GM18867 (cell line): ENCODE measurements at regions not wholly inside any gene's neighbourhood (a gene's known extent, or its start where the extent isn't known, plus 50 kb on each side); places are given as distances from the start of the nearest gene placed in this dataset.
A peak's percentile ranks its signal among the peaks of the same experiment; 100 is the strongest.
"Not testable (repeated sequence)": the region's sequence is repeated elsewhere in the genome, so short reads cannot be mapped to it uniquely, and the experiment has no call there.

Source experiments
- ATAC-seq: cut with Tn5 transposase; IDR thresholded peaks from one replicate; pipeline ENCODE4 v1.9.1; 2021; ENCODE audit warnings: mild to moderate bottlenecking, moderate library complexity; ENCODE audit not compliant: unreplicated experiment

- ATAC-seq: no peak
Observed at GRCh38 chr1:191453487-191453886, 704.8 kb upstream of the RGS18 start.

- no peak for ATAC-seq
Observed at GRCh38 chr1:191457889-191458288, 700.4 kb upstream of the RGS18 start.

- ATAC-seq: no peak
Observed at GRCh38 chr1:191460234-191460633, 698.0 kb upstream of the RGS18 start.

- no peak for ATAC-seq
Observed at GRCh38 chr1:191483988-191484387, 674.3 kb upstream of the RGS18 start.

GRCh38 chr1:191490303-191490702, 668.0 kb upstream of the RGS18 start:
- no peak for ATAC-seq

- ATAC-seq: no peak
Observed at GRCh38 chr1:191495040-191495439, 663.2 kb upstream of the RGS18 start.

GRCh38 chr1:191498318-191498717, 659.9 kb upstream of the RGS18 start:
- no peak for ATAC-seq

GRCh38 chr1:191498825-191499224, 659.4 kb upstream of the RGS18 start:
- no peak for ATAC-seq

GRCh38 chr1:191504999-191505398, 653.3 kb upstream of the RGS18 start:
- no peak for ATAC-seq

- ATAC-seq: peak; percentile 43
Observed at GRCh38 chr1:191508239-191508638, 650.0 kb upstream of the RGS18 start.

- ATAC-seq: peak; percentile 71
Observed at GRCh38 chr1:191511480-191511879, 646.8 kb upstream of the RGS18 start.

GRCh38 chr1:191517826-191518225, 640.4 kb upstream of the RGS18 start:
- no peak for ATAC-seq

GRCh38 chr1:191519519-191519918, 638.7 kb upstream of the RGS18 start:
- ATAC-seq: no peak

- no peak for ATAC-seq
Observed at GRCh38 chr1:191520345-191520744, 637.9 kb upstream of the RGS18 start.

GRCh38 chr1:191525944-191526343, 632.3 kb upstream of the RGS18 start:
- not testable (repeated sequence) for ATAC-seq

- ATAC-seq: no peak
Observed at GRCh38 chr1:191528275-191528674, 630.0 kb upstream of the RGS18 start.

GRCh38 chr1:191530928-191531327, 627.3 kb upstream of the RGS18 start:
- ATAC-seq: no peak

- ATAC-seq: no peak
Observed at GRCh38 chr1:191533254-191533653, 625.0 kb upstream of the RGS18 start.

GRCh38 chr1:191536791-191537429, 621.4 kb upstream of the RGS18 start:
- ATAC-seq: no peak

GRCh38 chr1:191541758-191542157, 616.5 kb upstream of the RGS18 start:
- no peak for ATAC-seq

- ATAC-seq: no peak
Observed at GRCh38 chr1:191542444-191542843, 615.8 kb upstream of the RGS18 start.

- no peak for ATAC-seq
Observed at GRCh38 chr1:191546803-191547202, 611.5 kb upstream of the RGS18 start.

GRCh38 chr1:191551019-191551418, 607.2 kb upstream of the RGS18 start:
- no peak for ATAC-seq
